ENCODE measurements at regions not wholly inside any gene's neighbourhood (a gene's known extent, or its start where the extent isn't known, plus 50 kb on each side); places are given as distances from the start of the nearest gene placed in this dataset.
"Not testable (repeated sequence)": the region's sequence is repeated elsewhere in the genome, so short reads cannot be mapped to it uniquely, and the experiment has no call there.

- no peak for ATAC-seq
- no peak for TF ChIP-seq CTCF (IDR thresholded peaks at IDR 0.05)
- no peak for TF ChIP-seq POLR2A (IDR thresholded peaks at IDR 0.05)
- H3K27ac ChIP-seq, result no peak overlapping the region
- no peaks in the 10 kb centered on the region for H3K4me1 ChIP-seq
- H3K27me3 ChIP-seq, result no peaks in the 10 kb centered on the region
- no peaks in the 10 kb centered on the region for H3K36me3 ChIP-seq
- H3K4me3 ChIP-seq, result no peak overlapping the region
- no peak for DNase-seq
- WGBS (ENCODE audit: insufficient coverage, low coverage, low lambda C conversion rate, missing lambda C conversion rate), result 41% methylated on average over 4 of the region's 4 CpGs
- intact Hi-C loops (cut with DNase I), result no loop called here
- H3K9me3 ChIP-seq, result no peaks in the 10 kb centered on the region
Measured at GRCh38 chr12:29026419-29026818, 122.7 kb upstream of the FAR2 start.

- H3K27ac ChIP-seq; ATAC-seq; intact Hi-C loops (cut with DNase I); H3K4me1 ChIP-seq; H3K36me3 ChIP-seq; H3K27me3 ChIP-seq; DNase-seq; H3K9me3 ChIP-seq; H3K4me3 ChIP-seq: not testable (repeated sequence)
- 88% methylated on average over 7 of the region's 8 CpGs for whole genome bisulfite sequencing (ENCODE audit: insufficient coverage, low coverage, low lambda C conversion rate, missing lambda C conversion rate)
Measured at GRCh38 chr12:29029484-29029883, 119.6 kb upstream of the FAR2 start.

GRCh38 chr12:29030006-29030405 lies 119.1 kb upstream of the FAR2 start:
- intact Hi-C loops (cut with DNase I), result no loop called here
- 47% methylated on average over 1 of the region's 1 CpG for WGBS (ENCODE audit: insufficient coverage, low coverage, low lambda C conversion rate, missing lambda C conversion rate)
- no peak for ATAC-seq

GRCh38 chr12:29032446-29032845 lies 116.6 kb upstream of the FAR2 start:
- no peaks in the 10 kb centered on the region for H3K27me3 ChIP-seq
- WGBS (ENCODE audit: insufficient coverage, low coverage, low lambda C conversion rate, missing lambda C conversion rate), result 59% methylated on average over 2 of the region's 2 CpGs
- no peaks in the 10 kb centered on the region for H3K36me3 ChIP-seq
- H3K4me3 ChIP-seq, result no peak overlapping the region
- H3K9me3 ChIP-seq, result no peaks in the 10 kb centered on the region
- intact Hi-C loops (cut with DNase I), result no loop called here
- TF ChIP-seq POLR2A (IDR thresholded peaks at IDR 0.05), result no peak
- no peak for TF ChIP-seq CTCF (IDR thresholded peaks at IDR 0.05)
- no peaks in the 10 kb centered on the region for H3K4me1 ChIP-seq
- ATAC-seq (no peak), DNase-seq (no peak)
- no peak overlapping the region for H3K27ac ChIP-seq

More at GRCh38 chr12:29030006-29030405, 119.1 kb upstream of the FAR2 start:
- Histone ChIP-seq H3K27me3 (no peaks in the 10 kb centered on the region), H3K9me3 (no peaks in the 10 kb centered on the region), H3K36me3 (no peaks in the 10 kb centered on the region), H3K4me3 (no peak overlapping the region), H3K4me1 (no peaks in the 10 kb centered on the region), H3K27ac (no peak overlapping the region)
- no peak for DNase-seq
- TF ChIP-seq POLR2A (IDR thresholded peaks at IDR 0.05) (no peak), CTCF (IDR thresholded peaks at IDR 0.05) (no peak)

- no peak overlapping the region for H3K27ac ChIP-seq
- H3K36me3 ChIP-seq, result no peaks in the 10 kb centered on the region
- TF ChIP-seq CTCF (IDR thresholded peaks at IDR 0.05), result no peak
- no peak for TF ChIP-seq POLR2A (IDR thresholded peaks at IDR 0.05)
- intact Hi-C loops (cut with DNase I), result no loop called here
- DNase-seq, result no peak
- no peak for ATAC-seq
- no peaks in the 10 kb centered on the region for H3K27me3 ChIP-seq
- no peaks in the 10 kb centered on the region for H3K9me3 ChIP-seq
- H3K4me1 ChIP-seq, result no peaks in the 10 kb centered on the region
- WGBS (ENCODE audit: insufficient coverage, low coverage, low lambda C conversion rate, missing lambda C conversion rate), result 54% methylated on average over 2 of the region's 2 CpGs
- H3K4me3 ChIP-seq, result no peak overlapping the region
Measured at GRCh38 chr12:29033519-29033918, 115.6 kb upstream of the FAR2 start.

Data from right lobe of liver (tissue), 6 donors.